HG02588 (cell line): ENCODE measurements at regions not wholly inside any gene's neighbourhood (a gene's known extent, or its start where the extent isn't known, plus 50 kb on each side); places are given as distances from the start of the nearest gene placed in this dataset.
"Not testable (repeated sequence)": the region's sequence is repeated elsewhere in the genome, so short reads cannot be mapped to it uniquely, and the experiment has no call there.

Source experiments
- ATAC-seq: cut with Tn5 transposase; IDR thresholded peaks from one replicate; pipeline ENCODE4 v1.9.1; 2021; ENCODE audit warnings: mild to moderate bottlenecking, moderate library complexity; ENCODE audit not compliant: unreplicated experiment

- ATAC-seq, result no peak
Measured at GRCh38 chr4:4670869-4671268, 129.0 kb upstream of the STX18 start.

GRCh38 chr4:4668355-4669210, 126.7 kb upstream of the STX18 start:
- ATAC-seq, result no peak

- ATAC-seq, result no peak
Measured at GRCh38 chr4:4667622-4668081, 125.8 kb upstream of the STX18 start.

GRCh38 chr4:4666693-4667621, 125.1 kb upstream of the STX18 start:
- no peak for ATAC-seq

- no peak for ATAC-seq
Measured at GRCh38 chr4:4666187-4666586, 124.3 kb upstream of the STX18 start.

GRCh38 chr4:4664234-4664633, 122.4 kb upstream of the STX18 start:
- ATAC-seq, result no peak

- no peak for ATAC-seq
Measured at GRCh38 chr4:4663028-4663427, 121.2 kb upstream of the STX18 start.

GRCh38 chr4:4662230-4662629, 120.4 kb upstream of the STX18 start:
- ATAC-seq, result no peak

- no peak for ATAC-seq
Measured at GRCh38 chr4:4659871-4660651, 118.2 kb upstream of the STX18 start.

- no peak for ATAC-seq
Measured at GRCh38 chr4:4658052-4658451, 116.2 kb upstream of the STX18 start.

GRCh38 chr4:4656977-4657376, 115.1 kb upstream of the STX18 start:
- ATAC-seq, result no peak

GRCh38 chr4:4655901-4656300, 114.1 kb upstream of the STX18 start:
- no peak for ATAC-seq

GRCh38 chr4:4655011-4655410, 113.2 kb upstream of the STX18 start:
- ATAC-seq, result no peak

GRCh38 chr4:4651811-4652755, 110.2 kb upstream of the STX18 start:
- ATAC-seq, result no peak

- ATAC-seq, result no peak
Measured at GRCh38 chr4:4647041-4647440, 105.2 kb upstream of the STX18 start.

GRCh38 chr4:4645743-4646142, 103.9 kb upstream of the STX18 start:
- ATAC-seq, result no peak

- not testable (repeated sequence) for ATAC-seq
Measured at GRCh38 chr4:4644277-4644676, 102.4 kb upstream of the STX18 start.

GRCh38 chr4:4643743-4644142, 101.9 kb upstream of the STX18 start:
- not testable (repeated sequence) for ATAC-seq

- ATAC-seq, result no peak
Measured at GRCh38 chr4:4643306-4643705, 101.5 kb upstream of the STX18 start.

GRCh38 chr4:4642496-4643000, 100.7 kb upstream of the STX18 start:
- no peak for ATAC-seq
